MG63 (cell line): ENCODE measurements at regions not wholly inside any gene's neighbourhood (a gene's known extent, or its start where the extent isn't known, plus 50 kb on each side); places are given as distances from the start of the nearest gene placed in this dataset.

ENCODE experiments used
- DNase-seq: peaks from one replicate; pipeline ENCODE4 v3.0.0-alpha.2; 2020
- H3K27me3 ChIP-seq: fragments of 250-450 bp; sonication (Bioruptor Pico); 2 replicates; pipeline ENCODE4 v1.5.1; 2020; ENCODE audit warnings: mild to moderate bottlenecking, moderate library complexity
- H3K36me3 ChIP-seq: fragments of 250-450 bp; sonication (Bioruptor Pico); 2 replicates; pipeline ENCODE4 v1.5.1; 2020; ENCODE audit warnings: mild to moderate bottlenecking, moderate library complexity
- H3K4me3 ChIP-seq: fragments of 250-450 bp; sonication (Bioruptor Pico); 2 replicates; pipeline ENCODE4 v1.5.1; 2020; ENCODE audit warnings: mild to moderate bottlenecking, moderate library complexity
- H3K9me3 ChIP-seq: fragments of 250-450 bp; sonication (Bioruptor Pico); 2 replicates; pipeline ENCODE4 v1.5.1; 2020; ENCODE audit warnings: mild to moderate bottlenecking, moderate library complexity

- no peak for DNase-seq
- Histone ChIP-seq H3K4me3 (no peak overlapping the region), H3K27me3 (no peaks in the 10 kb centered on the region), H3K9me3 (no peaks in the 10 kb centered on the region), H3K36me3 (no peaks in the 10 kb centered on the region)
Observed at GRCh38 chr9:107431461-107431860, 58.1 kb downstream of the KLF4 start.

- Histone ChIP-seq H3K36me3 (no peaks in the 10 kb centered on the region), H3K27me3 (no peaks in the 10 kb centered on the region), H3K9me3 (no peaks in the 10 kb centered on the region), H3K4me3 (no peak overlapping the region)
- no peak for DNase-seq
Observed at GRCh38 chr9:107430071-107430470, 59.5 kb downstream of the KLF4 start.

GRCh38 chr9:107426126-107426525 is 63.4 kb downstream of the KLF4 start:
- Histone ChIP-seq H3K4me3 (no peak overlapping the region), H3K9me3 (no peaks in the 10 kb centered on the region), H3K36me3 (no peaks in the 10 kb centered on the region), H3K27me3 (no peaks in the 10 kb centered on the region)
- DNase-seq = no peak

- H3K36me3 ChIP-seq = no peaks in the 10 kb centered on the region
- no peaks in the 10 kb centered on the region for H3K27me3 ChIP-seq
- peak overlapping the region; percentile 14; the same call in 1 of the 2 replicates for H3K4me3 ChIP-seq
- peak; percentile 90 for DNase-seq
- H3K9me3 ChIP-seq = no peaks in the 10 kb centered on the region
Observed at GRCh38 chr9:107425101-107426025, 64.2 kb downstream of the KLF4 start.

GRCh38 chr9:107423540-107423939 is 66.0 kb downstream of the KLF4 start:
- Histone ChIP-seq H3K4me3 (no peak overlapping the region), H3K27me3 (no peaks in the 10 kb centered on the region), H3K36me3 (no peaks in the 10 kb centered on the region), H3K9me3 (no peaks in the 10 kb centered on the region)
- no peak for DNase-seq

- H3K36me3 ChIP-seq = no peaks in the 10 kb centered on the region
- DNase-seq = peak; percentile 73
- no peak overlapping the region for H3K4me3 ChIP-seq
- H3K27me3 ChIP-seq = no peaks in the 10 kb centered on the region
- no peaks in the 10 kb centered on the region for H3K9me3 ChIP-seq
Observed at GRCh38 chr9:107422189-107423185, 67.1 kb downstream of the KLF4 start.

- Histone ChIP-seq H3K27me3 (no peaks in the 10 kb centered on the region), H3K4me3 (no peak overlapping the region), H3K36me3 (no peaks in the 10 kb centered on the region), H3K9me3 (no peaks in the 10 kb centered on the region)
- DNase-seq = no peak
Observed at GRCh38 chr9:107410420-107410819, 79.1 kb downstream of the KLF4 start.

- no peak overlapping the region for H3K4me3 ChIP-seq
- no peak for DNase-seq
- no peaks in the 10 kb centered on the region for H3K9me3 ChIP-seq
- no peaks in the 10 kb centered on the region for H3K36me3 ChIP-seq
- H3K27me3 ChIP-seq = no peaks in the 10 kb centered on the region
Observed at GRCh38 chr9:107409581-107410389, 79.8 kb downstream of the KLF4 start.

GRCh38 chr9:107407675-107408074 is 81.9 kb downstream of the KLF4 start:
- DNase-seq = no peak
- Histone ChIP-seq H3K4me3 (no peak overlapping the region), H3K9me3 (no peaks in the 10 kb centered on the region), H3K27me3 (no peaks in the 10 kb centered on the region), H3K36me3 (no peaks in the 10 kb centered on the region)

- Histone ChIP-seq H3K9me3 (no peaks in the 10 kb centered on the region), H3K36me3 (no peaks in the 10 kb centered on the region), H3K27me3 (no peaks in the 10 kb centered on the region), H3K4me3 (no peak overlapping the region)
- DNase-seq = no peak
Observed at GRCh38 chr9:107405511-107405910, 84.1 kb downstream of the KLF4 start.

- Histone ChIP-seq H3K27me3 (no peaks in the 10 kb centered on the region), H3K36me3 (no peaks in the 10 kb centered on the region), H3K4me3 (no peak overlapping the region), H3K9me3 (no peaks in the 10 kb centered on the region)
- no peak for DNase-seq
Observed at GRCh38 chr9:107404736-107405135, 84.8 kb downstream of the KLF4 start.

GRCh38 chr9:107404161-107404560 is 85.4 kb downstream of the KLF4 start:
- Histone ChIP-seq H3K36me3 (no peaks in the 10 kb centered on the region), H3K4me3 (no peak overlapping the region)

GRCh38 chr9:107397076-107398044 is 92.2 kb downstream of the KLF4 start:
- Histone ChIP-seq H3K36me3 (no peaks in the 10 kb centered on the region), H3K4me3 (no peak overlapping the region), H3K9me3 (no peaks in the 10 kb centered on the region), H3K27me3 (no peaks in the 10 kb centered on the region)
- DNase-seq = peak; percentile 49

More at GRCh38 chr9:107404161-107404560, 85.4 kb downstream of the KLF4 start:
- DNase-seq = no peak
- H3K9me3 ChIP-seq = no peaks in the 10 kb centered on the region
- H3K27me3 ChIP-seq = no peaks in the 10 kb centered on the region

- H3K36me3 ChIP-seq = no peaks in the 10 kb centered on the region
- no peaks in the 10 kb centered on the region for H3K9me3 ChIP-seq
- no peak for DNase-seq
- no peaks in the 10 kb centered on the region for H3K27me3 ChIP-seq
- no peak overlapping the region for H3K4me3 ChIP-seq
Observed at GRCh38 chr9:107394264-107394663, 95.3 kb downstream of the KLF4 start.

- H3K36me3 ChIP-seq = no peaks in the 10 kb centered on the region
- H3K9me3 ChIP-seq = no peaks in the 10 kb centered on the region
- no peaks in the 10 kb centered on the region for H3K27me3 ChIP-seq
- no peak overlapping the region for H3K4me3 ChIP-seq
- DNase-seq = no peak
Observed at GRCh38 chr9:107390778-107391177, 98.8 kb downstream of the KLF4 start.
